B cell (primary cell): ENCODE measurements at regions not wholly inside any gene's neighbourhood (a gene's known extent, or its start where the extent isn't known, plus 50 kb on each side); places are given as distances from the start of the nearest gene placed in this dataset.

ENCODE experiments used
- EZH2 ChIP-seq: IDR thresholded peaks from 2 replicates; pipeline ENCODE4 v1.6.1; 2012; ENCODE audit warnings: borderline replicate concordance, low read depth, mild to moderate bottlenecking, moderate library complexity, low read length; ENCODE audit not compliant: insufficient read depth, poor library complexity, severe bottlenecking
- TF ChIP-seq, protein P1 (sequence below): fragments of 200-600 bp; IDR thresholded peaks from one replicate; pipeline ENCODE4 v1.8.0; 2022; ENCODE audit warnings: antibody characterized with exemption, mild to moderate bottlenecking

DNA sequence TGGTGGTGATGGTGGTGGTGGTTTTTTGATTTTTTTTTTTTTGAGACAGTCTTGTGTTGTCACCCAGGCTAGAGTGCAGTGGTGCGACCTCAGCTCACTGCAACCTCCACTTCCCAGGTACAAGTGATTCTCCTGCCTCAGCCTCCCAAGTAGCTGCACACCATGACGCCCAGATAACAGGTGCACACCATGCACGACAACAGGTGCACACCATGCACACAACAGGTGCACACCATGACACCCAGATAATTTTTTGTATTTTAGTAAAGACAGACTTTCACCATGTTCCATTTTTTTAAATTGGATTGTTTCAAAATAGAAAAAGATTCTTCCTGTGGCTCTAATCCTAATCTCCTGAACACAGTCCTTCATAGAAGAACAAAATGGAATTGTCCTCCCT, 257.9 kb downstream of the ALDH8A1 start:
- TF ChIP-seq, protein P1, sequence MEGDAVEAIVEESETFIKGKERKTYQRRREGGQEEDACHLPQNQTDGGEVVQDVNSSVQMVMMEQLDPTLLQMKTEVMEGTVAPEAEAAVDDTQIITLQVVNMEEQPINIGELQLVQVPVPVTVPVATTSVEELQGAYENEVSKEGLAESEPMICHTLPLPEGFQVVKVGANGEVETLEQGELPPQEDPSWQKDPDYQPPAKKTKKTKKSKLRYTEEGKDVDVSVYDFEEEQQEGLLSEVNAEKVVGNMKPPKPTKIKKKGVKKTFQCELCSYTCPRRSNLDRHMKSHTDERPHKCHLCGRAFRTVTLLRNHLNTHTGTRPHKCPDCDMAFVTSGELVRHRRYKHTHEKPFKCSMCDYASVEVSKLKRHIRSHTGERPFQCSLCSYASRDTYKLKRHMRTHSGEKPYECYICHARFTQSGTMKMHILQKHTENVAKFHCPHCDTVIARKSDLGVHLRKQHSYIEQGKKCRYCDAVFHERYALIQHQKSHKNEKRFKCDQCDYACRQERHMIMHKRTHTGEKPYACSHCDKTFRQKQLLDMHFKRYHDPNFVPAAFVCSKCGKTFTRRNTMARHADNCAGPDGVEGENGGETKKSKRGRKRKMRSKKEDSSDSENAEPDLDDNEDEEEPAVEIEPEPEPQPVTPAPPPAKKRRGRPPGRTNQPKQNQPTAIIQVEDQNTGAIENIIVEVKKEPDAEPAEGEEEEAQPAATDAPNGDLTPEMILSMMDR = no peak
- no peak for TF ChIP-seq EZH2
